Endothelial cell of umbilical vein (primary cell): ENCODE measurements at regions not wholly inside any gene's neighbourhood (a gene's known extent, or its start where the extent isn't known, plus 50 kb on each side); places are given as distances from the start of the nearest gene placed in this dataset.

ENCODE experiments used
- BruUV-seq: library from RNA; stranded (reverse); fragments of 400-500 nt; replicated peaks from 2 replicates; lab custom pipeline; 2021; lab: Mats Ljungman, UMichigan
- CTCF ChIA-PET: fragments of 300-600, 350-600 bp; sonication (Branson Sonifier 250); formaldehyde crosslinking; loops from one replicate; lab custom pipeline; 2021; ENCODE audit warnings: antibody characterized with exemption, inconsistent platforms; lab: Charles Lee
- POLR2A ChIA-PET: fragments of 300-600, 350-600 bp; sonication (Branson Sonifier 250); formaldehyde crosslinking; loops from one replicate; lab custom pipeline; 2021; ENCODE audit warnings: antibody characterized with exemption, inconsistent platforms; lab: Charles Lee
- DNase-seq: peaks from one replicate; pipeline ENCODE4 v3.0.0-alpha.2; 2011; ENCODE audit warnings: low read depth, low spot score
- FAIRE-seq: peaks from 2 replicates; lab custom pipeline; 2011; peaks lifted over from hg19 to GRCh38; lab: Jason Lieb, UNC
- H2AFZ ChIP-seq: 2 replicates; pipeline ENCODE4 v1.6.0; 2012; ENCODE audit warnings: low read depth, low read length, control low read depth, inconsistent platforms
- H3K27ac ChIP-seq: 2 replicates; pipeline ENCODE4 v1.5.1; 2011; ENCODE audit warnings: low read depth, mild to moderate bottlenecking, control low read depth, low read length, moderate library complexity; ENCODE audit not compliant: insufficient read depth
- H3K27me3 ChIP-seq, 2 experiments: 2 replicates each; pipeline versions ENCODE4 v1.6.0 to v1.6.1; 2011; ENCODE audit warnings: low read length in 2 of 2, mixed read lengths in 1 of 2; ENCODE audit not compliant: control insufficient read depth in 2 of 2, insufficient read depth in 2 of 2
- H3K36me3 ChIP-seq, 2 experiments: 2 replicates in 1 of 2; 3 replicates in 1 of 2; pipeline ENCODE4 v1.5.1; 2011; ENCODE audit warnings: low read length in 2 of 2, mild to moderate bottlenecking in 1 of 2, moderate library complexity in 1 of 2; ENCODE audit not compliant: control insufficient read depth in 2 of 2, insufficient read depth in 2 of 2; ENCODE audit errors: extremely low read depth in 1 of 2
- H3K4me1 ChIP-seq: 3 replicates; pipeline ENCODE4 v1.5.1; 2011; ENCODE audit warnings: mild to moderate bottlenecking, low read length; ENCODE audit not compliant: control insufficient read depth, insufficient read depth; ENCODE audit errors: extremely low read depth
- H3K4me2 ChIP-seq: 2 replicates; pipeline ENCODE4 v1.6.1; 2011; ENCODE audit warnings: low read length, control low read depth, mixed read lengths; ENCODE audit not compliant: insufficient read depth
- H3K4me3 ChIP-seq, 3 experiments: fragments of 200-600 bp in 1 of 3; sonication (generic), shearing (Covaris generic) in 1 of 3; replicated peaks in 1 of 3; 2 replicates each; pipeline ENCODE4 v1.5.1; 2011 to 2016; ENCODE audit warnings: control low read depth in 3 of 3, low read length in 3 of 3, mild to moderate bottlenecking in 2 of 3, inconsistent platforms in 1 of 3, low read depth in 1 of 3, moderate library complexity in 1 of 3; ENCODE audit not compliant: insufficient read depth in 1 of 3
- H3K79me2 ChIP-seq: 2 replicates; pipeline ENCODE4 v1.6.0; 2012; ENCODE audit warnings: low read length, inconsistent platforms; ENCODE audit not compliant: control insufficient read depth, insufficient read depth
- H3K9ac ChIP-seq: replicated peaks from 2 replicates; pipeline ENCODE3; 2011; ENCODE audit warnings: low read length, control low read depth; ENCODE audit not compliant: insufficient read depth; ENCODE audit errors: extremely low read depth
- H3K9me1 ChIP-seq: replicated peaks from 3 replicates; pipeline ENCODE4 v1.6.0; 2011; ENCODE audit warnings: mild to moderate bottlenecking, low read length; ENCODE audit not compliant: control insufficient read depth, insufficient read depth; ENCODE audit errors: extremely low read depth
- H3K9me3 ChIP-seq: replicated peaks from 2 replicates; pipeline ENCODE4 v1.5.1; 2012; ENCODE audit warnings: low read length, inconsistent platforms; ENCODE audit not compliant: control insufficient read depth, insufficient read depth
- H4K20me1 ChIP-seq: replicated peaks from 2 replicates; pipeline ENCODE3; 2011; ENCODE audit warnings: mild to moderate bottlenecking, low read length; ENCODE audit not compliant: control insufficient read depth, insufficient read depth; ENCODE audit errors: extremely low read depth
- EZH2 ChIP-seq: IDR thresholded peaks from 2 replicates; pipeline ENCODE4 v1.6.1; 2012; ENCODE audit warnings: borderline replicate concordance, low read depth, mild to moderate bottlenecking, moderate library complexity, low read length, inconsistent platforms; ENCODE audit not compliant: severe bottlenecking
- FOS ChIP-seq: IDR thresholded peaks from 2 replicates; pipeline ENCODE4 v1.6.1; 2011; ENCODE audit warnings: mild to moderate bottlenecking, low read length, moderate library complexity, borderline replicate concordance; ENCODE audit not compliant: insufficient read depth
- GATA2 ChIP-seq: IDR thresholded peaks from 2 replicates; pipeline ENCODE4 v1.7.0; 2011; ENCODE audit warnings: low read depth, mild to moderate bottlenecking, moderate library complexity, mixed read lengths, low read length; ENCODE audit not compliant: insufficient read length, insufficient read depth
- JUN ChIP-seq: IDR thresholded peaks from 2 replicates; pipeline ENCODE4 v1.6.1; 2011; ENCODE audit warnings: borderline replicate concordance, low read depth; ENCODE audit not compliant: insufficient read length, insufficient read depth
- POLR2A ChIP-seq: IDR thresholded peaks from 2 replicates; pipeline ENCODE4 v1.6.1; 2012; ENCODE audit warnings: low read depth, mild to moderate bottlenecking, control low read depth, low read length
- POLR2AphosphoS5 ChIP-seq: IDR thresholded peaks from 2 replicates; pipeline ENCODE4 v1.6.1; 2012; ENCODE audit warnings: low read depth, mild to moderate bottlenecking, control low read depth, low read length, moderate library complexity; ENCODE audit not compliant: insufficient read depth
- dilution Hi-C: fragments of 300-500 bp; cut with MboI; formaldehyde crosslinking; loops from one replicate; pipeline ENCODE4 v1.15.0; 2019; ENCODE audit warnings: low sequenced_read_pairs; ENCODE audit not compliant: extremely low pct_ligation_motif_present
- intact Hi-C: fragments of 100-400 bp; cut with micrococcal nuclease; formaldehyde crosslinking; loops from one replicate; pipeline ENCODE4 v1.10.0; 2022
- TF ChIP-seq, protein P1 (sequence below), 2 donors: IDR thresholded peaks; 1 replicate in 1 of 2; 2 replicates in 1 of 2; pipeline ENCODE4 v1.5.1; 2011; ENCODE audit warnings: low read length in 2 of 2, mild to moderate bottlenecking in 2 of 2, moderate library complexity in 2 of 2, control low read depth in 1 of 2, inconsistent platforms in 1 of 2, low read depth in 1 of 2; ENCODE audit not compliant: insufficient read depth in 1 of 2; ENCODE audit errors: extremely low read depth in 1 of 2
- TF ChIP-seq, protein P2 (sequence below): IDR thresholded peaks from 2 replicates; pipeline ENCODE4 v1.6.1; 2011; ENCODE audit not compliant: insufficient read depth, insufficient read length

DNA sequence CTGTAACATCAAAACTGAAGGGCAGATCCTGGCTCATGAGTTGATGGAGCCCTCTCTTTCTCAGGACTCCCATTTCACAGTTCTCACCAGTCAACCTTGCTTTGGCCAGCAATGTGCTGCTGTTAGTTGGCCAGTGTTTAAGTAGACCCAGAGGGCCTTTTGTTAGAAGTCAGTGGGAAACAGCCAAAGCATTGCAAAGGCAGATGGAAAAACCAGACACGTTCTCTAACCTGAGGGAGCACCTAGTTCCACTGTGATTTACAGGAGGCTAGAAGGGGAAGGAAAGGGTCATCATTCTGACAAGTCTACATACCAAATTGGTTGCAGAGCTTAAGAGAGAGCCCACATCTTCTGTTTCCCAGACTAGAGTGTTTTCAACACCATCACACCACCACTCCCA lies 196.4 kb downstream of the OPA1 start:
- POLR2A ChIA-PET: no interaction called here
- TF ChIP-seq FOS (no peak), POLR2A (no peak), EZH2 (no peak)
- TF ChIP-seq, protein P1, sequence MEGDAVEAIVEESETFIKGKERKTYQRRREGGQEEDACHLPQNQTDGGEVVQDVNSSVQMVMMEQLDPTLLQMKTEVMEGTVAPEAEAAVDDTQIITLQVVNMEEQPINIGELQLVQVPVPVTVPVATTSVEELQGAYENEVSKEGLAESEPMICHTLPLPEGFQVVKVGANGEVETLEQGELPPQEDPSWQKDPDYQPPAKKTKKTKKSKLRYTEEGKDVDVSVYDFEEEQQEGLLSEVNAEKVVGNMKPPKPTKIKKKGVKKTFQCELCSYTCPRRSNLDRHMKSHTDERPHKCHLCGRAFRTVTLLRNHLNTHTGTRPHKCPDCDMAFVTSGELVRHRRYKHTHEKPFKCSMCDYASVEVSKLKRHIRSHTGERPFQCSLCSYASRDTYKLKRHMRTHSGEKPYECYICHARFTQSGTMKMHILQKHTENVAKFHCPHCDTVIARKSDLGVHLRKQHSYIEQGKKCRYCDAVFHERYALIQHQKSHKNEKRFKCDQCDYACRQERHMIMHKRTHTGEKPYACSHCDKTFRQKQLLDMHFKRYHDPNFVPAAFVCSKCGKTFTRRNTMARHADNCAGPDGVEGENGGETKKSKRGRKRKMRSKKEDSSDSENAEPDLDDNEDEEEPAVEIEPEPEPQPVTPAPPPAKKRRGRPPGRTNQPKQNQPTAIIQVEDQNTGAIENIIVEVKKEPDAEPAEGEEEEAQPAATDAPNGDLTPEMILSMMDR (IDR thresholded peaks at IDR 0.05; ENCODE audit: extremely low read depth in 1 of 2, insufficient read depth in 1 of 2, low read depth in 1 of 2, low read length in 2 of 2): no peak
- Histone ChIP-seq H3K9ac (no peak overlapping the region), H3K9me1 (no peaks in the 10 kb centered on the region), H3K4me3 (no peak overlapping the region), H4K20me1 (no peaks in the 10 kb centered on the region), H3K36me3 (no peaks in the 10 kb centered on the region), H3K4me2 (no peak overlapping the region), H3K79me2 (no peaks in the 10 kb centered on the region), H3K4me1 (peaks cover 3% of the 10 kb centered on the region), H2AFZ (no peak overlapping the region), H3K9me3 (no peaks in the 10 kb centered on the region), H3K27ac (no peak overlapping the region), H3K27me3 (peaks cover 0 to 1% of the 10 kb centered on the region in 2 experiments)
- dilution Hi-C loops: no loop called here
- intact Hi-C loops: loop anchor here (2.0 kb wide), 2 partner anchors 79 to 281 kb away; no protein-coding TSS in a partner anchor
- FAIRE-seq: no peak
- DNase-seq: no peak
- no TSS peak for BruUV-seq
- CTCF ChIA-PET: interaction anchor here (1.8 to 3.9 kb wide), 2 partner anchors 181 to 347 kb away, joined by 5 to 43 read pairs; partner anchors contain the start of gene HES1

DNA sequence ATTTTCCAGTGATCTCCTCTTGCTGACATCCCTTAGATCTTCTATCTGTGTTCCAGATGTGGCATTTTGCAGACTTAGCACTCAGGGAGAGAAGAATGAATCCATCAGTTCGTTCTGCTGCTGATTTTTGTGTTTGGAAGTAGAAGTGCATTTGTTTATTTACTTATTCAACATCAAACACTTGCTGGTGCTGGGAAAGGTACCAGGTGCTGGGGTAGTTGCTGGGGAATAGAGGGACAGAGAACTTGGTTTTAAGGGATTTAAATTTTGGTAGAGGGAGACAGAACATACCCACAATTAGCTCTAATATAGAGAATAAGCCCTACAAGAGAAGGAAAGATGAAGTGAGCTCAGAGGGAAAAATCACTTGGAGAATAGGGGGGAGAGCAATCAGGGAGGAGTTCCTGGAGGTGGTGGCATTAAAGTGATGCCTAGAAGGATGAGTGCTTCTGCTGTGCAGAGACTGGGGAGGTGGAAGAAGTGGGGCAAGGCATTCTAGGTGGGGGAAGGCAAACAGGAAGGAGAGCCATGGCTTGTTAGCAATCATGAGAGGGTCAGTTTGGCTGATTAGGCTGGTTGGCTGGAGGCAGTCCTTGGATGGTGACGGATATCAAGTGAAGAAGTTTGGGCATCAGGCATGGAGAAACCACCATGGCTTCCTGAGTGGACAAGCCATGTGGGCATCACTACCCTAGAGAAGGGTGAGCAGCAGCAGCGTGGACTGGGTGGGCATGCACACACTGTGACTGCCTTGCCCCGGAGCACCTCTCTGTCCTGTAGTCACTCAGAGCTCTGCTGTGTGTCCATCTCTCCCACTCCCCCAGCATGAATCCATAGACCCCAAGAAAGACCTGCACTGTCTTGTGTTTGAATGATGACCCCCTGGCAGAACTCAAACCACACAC lies 197.3 kb downstream of the OPA1 start:
- TF ChIP-seq, protein P1 (IDR thresholded peaks at IDR 0.05; ENCODE audit: extremely low read depth in 1 of 2, insufficient read depth in 1 of 2, low read depth in 1 of 2, low read length in 2 of 2): no peak
- TF ChIP-seq POLR2AphosphoS5 (no peak), JUN (no peak), EZH2 (no peak), FOS (no peak), GATA2 (no peak), POLR2A (no peak)
- TF ChIP-seq, protein P2, sequence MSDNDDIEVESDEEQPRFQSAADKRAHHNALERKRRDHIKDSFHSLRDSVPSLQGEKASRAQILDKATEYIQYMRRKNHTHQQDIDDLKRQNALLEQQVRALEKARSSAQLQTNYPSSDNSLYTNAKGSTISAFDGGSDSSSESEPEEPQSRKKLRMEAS: no peak
- Histone ChIP-seq H3K9me3 (no peaks in the 10 kb centered on the region), H3K36me3 (no peaks in the 10 kb centered on the region), H3K9me1 (no peaks in the 10 kb centered on the region), H3K4me2 (no peak overlapping the region), H4K20me1 (no peaks in the 10 kb centered on the region), H3K27me3 (peaks cover 0 to 2% of the 10 kb centered on the region in 2 experiments), H3K4me1 (peaks cover 3% of the 10 kb centered on the region), H3K79me2 (no peaks in the 10 kb centered on the region), H3K27ac (no peak overlapping the region), H3K9ac (no peak overlapping the region), H2AFZ (no peak overlapping the region), H3K4me3 (no peak overlapping the region)
- FAIRE-seq (no peak), DNase-seq (no peak)
- intact Hi-C loops (no loop called here), dilution Hi-C loops (no loop called here)
- ChIA-PET CTCF (interaction anchor here (1.0 to 3.9 kb wide), 3 partner anchors 10 to 346 kb away, joined by 3 to 43 read pairs (median 5); partner anchors contain the start of gene HES1), POLR2A (no interaction called here)
- no TSS peak for BruUV-seq
